ENCODE measurements at regions not wholly inside any gene's neighbourhood (a gene's known extent, or its start where the extent isn't known, plus 50 kb on each side); places are given as distances from the start of the nearest gene placed in this dataset.

GRCh38 chr18:42137693-42138375, 182.8 kb downstream of the PIK3C3 start:
- no peak for DNase-seq

GRCh38 chr18:42141439-42141838, 186.4 kb downstream of the PIK3C3 start:
- DNase-seq, result no peak

GRCh38 chr18:42155024-42155423, 200.0 kb downstream of the PIK3C3 start:
- no peak for DNase-seq

- no peak for DNase-seq
Observed at GRCh38 chr18:42156281-42156680, 201.2 kb downstream of the PIK3C3 start.

GRCh38 chr18:42157420-42157819, 202.4 kb downstream of the PIK3C3 start:
- no peak for DNase-seq

GRCh38 chr18:42157878-42158277, 202.8 kb downstream of the PIK3C3 start:
- no peak for DNase-seq

GRCh38 chr18:42159146-42159545, 204.1 kb downstream of the PIK3C3 start:
- DNase-seq, result no peak

GRCh38 chr18:42163321-42163720, 208.3 kb downstream of the PIK3C3 start:
- DNase-seq, result no peak

- DNase-seq, result no peak
Observed at GRCh38 chr18:42164556-42164955, 209.5 kb downstream of the PIK3C3 start.

GRCh38 chr18:42165922-42166513, 211.0 kb downstream of the PIK3C3 start:
- no peak for DNase-seq

GRCh38 chr18:42168487-42168886, 213.5 kb downstream of the PIK3C3 start:
- no peak for DNase-seq

GRCh38 chr18:42168907-42169306, 213.9 kb downstream of the PIK3C3 start:
- DNase-seq, result no peak

- DNase-seq, result no peak
Observed at GRCh38 chr18:42174909-42175308, 219.9 kb downstream of the PIK3C3 start.

- DNase-seq, result no peak
Observed at GRCh38 chr18:42176599-42176998, 221.6 kb downstream of the PIK3C3 start.

- DNase-seq, result no peak
Observed at GRCh38 chr18:42177390-42177789, 222.4 kb downstream of the PIK3C3 start.

- no peak for DNase-seq
Observed at GRCh38 chr18:42178376-42179080, 223.5 kb downstream of the PIK3C3 start.

GRCh38 chr18:42179542-42180121, 224.6 kb downstream of the PIK3C3 start:
- DNase-seq, result no peak

- no peak for DNase-seq
Observed at GRCh38 chr18:42181474-42181873, 226.4 kb downstream of the PIK3C3 start.

- DNase-seq, result no peak
Observed at GRCh38 chr18:42182728-42183700, 228.0 kb downstream of the PIK3C3 start.

- DNase-seq, result no peak
Observed at GRCh38 chr18:42183746-42184145, 228.7 kb downstream of the PIK3C3 start.

- DNase-seq, result no peak
Observed at GRCh38 chr18:42184685-42185477, 229.8 kb downstream of the PIK3C3 start.

- DNase-seq, result no peak
Observed at GRCh38 chr18:42185486-42185885, 230.5 kb downstream of the PIK3C3 start.
